Upper lobe of left lung (tissue), 6 donors: ENCODE measurements at regions not wholly inside any gene's neighbourhood (a gene's known extent, or its start where the extent isn't known, plus 50 kb on each side); places are given as distances from the start of the nearest gene placed in this dataset.
A peak's percentile ranks its signal among the peaks of the same experiment; 100 is the strongest.

Experiments
- ATAC-seq, 2 donors: fragments of 200-7000 bp; cut with Tn5 transposase; one replicate each; pipeline ENCODE4 v1.9.1; 2022; ENCODE audit warnings: mild to moderate bottlenecking in 2 of 2, moderate library complexity in 2 of 2; ENCODE audit not compliant: low FRiP score in 2 of 2
- DNase-seq, 2 donors: peaks; one replicate each; pipeline ENCODE4 v3.0.0-alpha.2; 2019 to 2020
- H3K27ac ChIP-seq, 4 donors: fragments of 200-600 bp; sonication (generic); one replicate each; pipeline ENCODE4 v1.5.1; 2016 to 2019
- H3K27me3 ChIP-seq, 4 donors: fragments of 200-600 bp; sonication (generic); one replicate each; pipeline ENCODE4 v1.5.1; 2017 to 2019
- H3K36me3 ChIP-seq, 4 donors: fragments of 200-600 bp; sonication (generic); one replicate each; pipeline ENCODE4 v1.5.1; 2016 to 2019
- H3K4me1 ChIP-seq, 4 donors: fragments of 200-600 bp; sonication (generic); one replicate each; pipeline ENCODE4 v1.5.1; 2018 to 2019
- H3K4me3 ChIP-seq, 4 donors: fragments of 200-600 bp; sonication (generic); one replicate each; pipeline ENCODE4 v1.5.1; 2017 to 2019; ENCODE audit warnings: mild to moderate bottlenecking in 2 of 4, moderate library complexity in 1 of 4
- H3K9me3 ChIP-seq, 4 donors: fragments of 200-600 bp; sonication (generic); one replicate each; pipeline ENCODE4 v1.5.1; 2018 to 2019
- CTCF ChIP-seq, 6 experiments: fragments of 450-650 bp in 4 of 6; fragments of 200-600 bp in 2 of 6; sonication (generic) in 2 of 6; IDR thresholded peaks; one replicate each; pipeline ENCODE4 v1.5.1; 2016 to 2019; ENCODE audit warnings: antibody characterized with exemption in 6 of 6
- EP300 ChIP-seq, 4 donors: sonication (generic); formaldehyde crosslinking; IDR thresholded peaks; one replicate each; pipeline ENCODE4 v1.5.1; 2017; ENCODE audit warnings: antibody characterized with exemption in 4 of 4, control low read depth in 2 of 4
- POLR2A ChIP-seq, 4 donors: fragments of 450-650 bp; IDR thresholded peaks; one replicate each; pipeline ENCODE4 v1.5.1; 2016 to 2017; ENCODE audit warnings: antibody characterized with exemption in 4 of 4, mild to moderate bottlenecking in 2 of 4
- POLR2AphosphoS5 ChIP-seq, 2 donors: sonication (generic); formaldehyde crosslinking; IDR thresholded peaks; one replicate each; pipeline ENCODE4 v1.5.1; 2017; ENCODE audit warnings: antibody characterized with exemption in 2 of 2
- whole genome bisulfite sequencing, 2 donors: methylation state at CpG; one replicate each; pipeline ENCODE4 v1.1.5; 2017 to 2018; 5-methylcytosine and 5-hydroxymethylcytosine counted together
- donor health status: DM: no; HTN: no; CAD: no; lungs with moderate emphysema.
- donor health status: DM: no; HTN: yes; CAD: no; lungs with severe emphysema.

GRCh38 chr5:60546207-60546606 is 153.8 kb downstream of the DEPDC1B start:
- Histone ChIP-seq H3K36me3 (no peaks in the 10 kb centered on the region), H3K27ac (no peak overlapping the region), H3K4me1 (no peaks in the 10 kb centered on the region), H3K27me3 (no peaks in the 10 kb centered on the region), H3K9me3 (no peaks in the 10 kb centered on the region), H3K4me3 (no peak overlapping the region)
- DNase-seq, result no peak
- TF ChIP-seq EP300 (IDR thresholded peaks at IDR 0.05) (no peak), POLR2A (IDR thresholded peaks at IDR 0.05) (no peak), CTCF (IDR thresholded peaks at IDR 0.05) (no peak), POLR2AphosphoS5 (IDR thresholded peaks at IDR 0.05) (no peak)
- no peak for ATAC-seq
- 49 to 56% methylated on average over 4 of the region's 4 CpGs for WGBS, 2 donors

- no peak overlapping the region for H3K27ac ChIP-seq
- DNase-seq, result no peak
- H3K27me3 ChIP-seq, result no peaks in the 10 kb centered on the region
- H3K36me3 ChIP-seq, result no peaks in the 10 kb centered on the region
- 37 to 43% methylated on average over 3 of the region's 3 CpGs for WGBS, 2 donors
- H3K9me3 ChIP-seq, result no peaks in the 10 kb centered on the region
- no peaks in the 10 kb centered on the region for H3K4me1 ChIP-seq
- TF ChIP-seq POLR2A (IDR thresholded peaks at IDR 0.05) (no peak), CTCF (IDR thresholded peaks at IDR 0.05) (no peak), EP300 (IDR thresholded peaks at IDR 0.05) (no peak), POLR2AphosphoS5 (IDR thresholded peaks at IDR 0.05) (no peak)
- H3K4me3 ChIP-seq, result no peak overlapping the region
- ATAC-seq, result no peak
Observed at GRCh38 chr5:60545551-60545950, 154.4 kb downstream of the DEPDC1B start.

- no peak for ATAC-seq
- Histone ChIP-seq H3K27me3 (no peaks in the 10 kb centered on the region), H3K4me1 (peaks cover 0 to 6% (median 0%) of the 10 kb centered on the region in 4 donors), H3K4me3 (no peak overlapping the region), H3K36me3 (no peaks in the 10 kb centered on the region), H3K9me3 (no peaks in the 10 kb centered on the region), H3K27ac (no peak overlapping the region)
- WGBS, 2 donors, result 67 to 70% methylated on average over 2 of the region's 2 CpGs
- DNase-seq, result no peak
- no peak for TF ChIP-seq EP300 (IDR thresholded peaks at IDR 0.05)
- TF ChIP-seq POLR2AphosphoS5 (IDR thresholded peaks at IDR 0.05), result no peak
- no peak for TF ChIP-seq POLR2A (IDR thresholded peaks at IDR 0.05)
- no peak for TF ChIP-seq CTCF (IDR thresholded peaks at IDR 0.05)
Observed at GRCh38 chr5:60544142-60544541, 155.8 kb downstream of the DEPDC1B start.

GRCh38 chr5:60541980-60542379 is 158.0 kb downstream of the DEPDC1B start:
- H3K27me3 ChIP-seq, result no peaks in the 10 kb centered on the region
- no peak overlapping the region for H3K4me3 ChIP-seq
- H3K27ac ChIP-seq, result no peak overlapping the region
- DNase-seq, result peak in 1 of 2 donors; percentile 31
- H3K9me3 ChIP-seq, result no peaks in the 10 kb centered on the region
- H3K4me1 ChIP-seq, result peaks cover 0 to 6% (median 0%) of the 10 kb centered on the region in 4 donors
- H3K36me3 ChIP-seq, result no peaks in the 10 kb centered on the region
- peak in 1 of 2 donors; percentile 74 for ATAC-seq
- WGBS, 2 donors, result 46 to 69% methylated on average over 2 of the region's 2 CpGs
- no peak for TF ChIP-seq EP300 (IDR thresholded peaks at IDR 0.05)
- TF ChIP-seq POLR2A (IDR thresholded peaks at IDR 0.05), result no peak
- TF ChIP-seq POLR2AphosphoS5 (IDR thresholded peaks at IDR 0.05), result no peak
- TF ChIP-seq CTCF (IDR thresholded peaks at IDR 0.05), result no peak
